GM12891 (cell line): ENCODE measurements at regions not wholly inside any gene's neighbourhood (a gene's known extent, or its start where the extent isn't known, plus 50 kb on each side); places are given as distances from the start of the nearest gene placed in this dataset.

Experiments used
- PAX5 ChIP-seq: IDR thresholded peaks from 2 replicates; pipeline ENCODE4 v1.6.1; 2011; ENCODE audit warnings: low read length, moderate library complexity, mild to moderate bottlenecking; ENCODE audit not compliant: insufficient read depth, severe bottlenecking
- POLR2A ChIP-seq: IDR thresholded peaks from 2 replicates; pipeline ENCODE4 v1.6.1; 2011; ENCODE audit warnings: low read depth, low read length, control low read depth
- POLR2AphosphoS5 ChIP-seq: IDR thresholded peaks from 2 replicates; pipeline ENCODE4 v1.6.1; 2011; ENCODE audit warnings: low read depth, low read length, control low read depth
- POU2F2 ChIP-seq: IDR thresholded peaks from 2 replicates; pipeline ENCODE4 v1.6.1; 2011; ENCODE audit warnings: low read depth, mild to moderate bottlenecking, control low read depth, low read length, moderate library complexity
- SPI1 ChIP-seq: IDR thresholded peaks from 2 replicates; pipeline ENCODE4 v1.6.1; 2011; ENCODE audit warnings: low read depth, low read length, control low read depth
- TAF1 ChIP-seq: IDR thresholded peaks from 2 replicates; pipeline ENCODE4 v1.6.1; 2011; ENCODE audit warnings: low read depth, low read length, control low read depth

DNA sequence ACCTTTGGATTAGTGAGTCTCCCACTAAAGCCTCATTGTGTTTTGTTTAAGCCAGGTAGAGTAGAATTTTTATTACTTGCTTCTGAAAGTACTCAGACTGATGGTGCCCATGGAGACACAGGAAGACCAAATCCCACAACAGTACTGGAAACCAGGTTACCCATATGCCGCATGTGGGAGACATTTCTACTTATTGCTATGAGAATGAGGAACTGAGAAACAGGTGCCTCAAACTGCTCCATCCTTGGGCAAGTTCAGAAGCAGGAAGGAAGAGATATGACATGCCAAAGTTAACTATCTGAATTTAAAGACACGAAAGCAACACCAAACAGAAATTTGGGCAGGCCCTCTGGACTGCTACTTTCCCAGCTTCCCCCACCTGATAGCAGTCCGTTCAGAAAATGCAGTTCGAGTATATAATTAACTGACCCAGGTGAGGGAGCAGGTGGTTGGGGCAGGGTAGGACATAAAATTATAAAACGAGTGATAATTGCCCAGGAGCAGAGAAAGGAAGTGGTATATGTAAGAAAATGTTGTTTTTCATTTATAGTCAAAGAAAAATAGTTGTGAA is 382.3 kb upstream of the MTPN start:
- no peak for TF ChIP-seq POLR2A
- TF ChIP-seq POLR2AphosphoS5, result no peak
- TF ChIP-seq SPI1, result peak; percentile 99
- TF ChIP-seq POU2F2, result no peak
- no peak for TF ChIP-seq TAF1
- TF ChIP-seq PAX5, result no peak
